GM18873 (cell line): ENCODE measurements at regions not wholly inside any gene's neighbourhood (a gene's known extent, or its start where the extent isn't known, plus 50 kb on each side); places are given as distances from the start of the nearest gene placed in this dataset.
"Not testable (repeated sequence)": the region's sequence is repeated elsewhere in the genome, so short reads cannot be mapped to it uniquely, and the experiment has no call there.

Experiments
- ATAC-seq: cut with Tn5 transposase; IDR thresholded peaks from one replicate; pipeline ENCODE4 v1.9.1; 2021; ENCODE audit warnings: mild to moderate bottlenecking, moderate library complexity, moderate number of reproducible peaks; ENCODE audit not compliant: unreplicated experiment, low FRiP score

- ATAC-seq, result no peak
Measured at GRCh38 chr5:58181578-58182286, 278.2 kb downstream of the PLK2 start.

DNA sequence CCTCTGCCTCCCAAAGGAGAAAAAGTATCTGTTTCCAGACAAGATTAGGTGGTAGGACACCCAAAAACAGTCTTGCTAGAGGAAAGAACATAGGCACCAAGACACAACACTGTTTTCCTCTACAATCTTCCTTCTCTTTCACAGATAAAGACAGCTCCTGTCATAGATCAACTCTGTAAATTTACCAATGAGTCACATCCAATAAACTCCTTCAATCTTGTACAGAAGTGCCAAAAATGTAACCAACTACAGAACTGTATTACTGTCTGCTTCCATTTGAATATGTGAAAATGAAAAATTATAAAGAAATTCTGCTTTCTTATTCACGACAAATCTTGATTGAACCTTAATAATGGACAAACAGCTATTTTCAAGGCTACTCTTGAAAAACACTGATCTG, 286.9 kb downstream of the PLK2 start:
- ATAC-seq, result no peak

DNA sequence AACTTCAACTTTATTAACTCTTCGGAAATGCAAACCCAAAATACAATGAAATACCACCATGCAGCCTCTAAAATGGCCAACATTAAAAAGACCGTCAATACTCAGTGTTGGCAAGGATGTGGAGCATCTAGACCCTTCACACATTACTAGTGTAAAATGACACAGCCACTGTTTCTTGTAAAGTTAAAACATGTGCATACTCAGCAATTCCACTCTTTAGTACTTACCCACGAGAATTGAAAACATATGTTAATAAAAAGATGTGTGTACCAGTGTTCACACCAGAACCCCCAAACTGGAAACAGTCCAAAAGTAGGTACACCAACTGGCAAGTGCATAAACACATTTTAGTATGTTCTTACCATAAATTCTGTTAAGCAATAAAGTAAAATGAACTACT, 294.7 kb downstream of the PLK2 start:
- ATAC-seq, result no peak

- not testable (repeated sequence) for ATAC-seq
Measured at GRCh38 chr5:58161889-58162288, 298.0 kb downstream of the PLK2 start.

DNA sequence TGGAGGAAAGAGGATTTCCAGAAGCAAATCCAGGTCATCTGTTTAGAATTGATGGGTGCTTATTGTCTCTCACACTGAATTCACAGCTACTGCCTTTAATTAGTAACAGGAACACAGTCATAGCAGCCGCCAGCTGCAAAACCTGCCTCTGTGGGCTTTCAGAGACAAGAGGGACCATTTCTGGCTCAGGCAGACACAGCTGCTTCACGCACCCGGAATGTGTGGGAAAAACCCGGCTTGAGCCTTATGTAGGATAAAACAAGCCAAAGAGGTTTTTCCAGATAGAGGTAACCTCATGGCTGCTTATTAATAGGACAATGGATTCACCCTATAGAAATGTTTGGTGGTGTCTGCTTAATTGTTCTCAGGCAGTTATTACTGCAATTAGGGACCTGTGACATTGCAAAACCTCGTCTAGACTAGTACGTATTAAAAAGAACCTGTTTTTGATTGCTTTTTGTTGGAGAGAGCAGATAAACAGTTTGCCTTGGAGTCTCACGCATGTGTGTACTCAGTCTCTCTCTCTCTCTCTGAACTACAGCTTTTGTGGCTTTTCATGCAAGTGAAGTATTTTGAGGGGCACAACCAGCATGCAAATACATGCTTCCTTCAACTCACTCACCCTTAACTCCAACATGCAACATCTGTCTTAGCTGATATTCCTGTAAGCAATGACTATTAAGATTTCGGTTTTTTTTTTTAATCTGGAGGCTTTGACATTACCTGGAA, 302.7 kb downstream of the PLK2 start:
- ATAC-seq, result peak; percentile 95

DNA sequence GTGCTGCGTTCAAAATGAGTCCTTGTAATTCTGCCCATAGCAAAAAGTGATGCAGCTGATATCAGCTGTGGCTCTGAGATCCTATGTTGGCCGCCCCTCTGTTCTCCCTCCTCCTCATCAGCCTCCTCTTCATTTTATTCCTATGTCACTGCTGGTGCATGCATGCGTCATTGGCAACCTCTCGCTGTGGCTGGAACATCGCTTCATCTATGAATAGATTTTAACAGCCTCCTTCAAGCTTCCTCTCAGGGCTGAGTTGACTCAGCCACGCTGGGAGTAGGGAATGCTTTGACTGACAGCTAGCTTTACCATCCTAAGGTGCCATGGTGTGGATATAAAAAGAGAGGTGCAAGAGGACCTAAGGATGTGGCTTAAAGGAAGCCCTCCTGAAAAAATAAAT, 303.5 kb downstream of the PLK2 start:
- ATAC-seq, result peak; percentile 10

- no peak for ATAC-seq
Measured at GRCh38 chr5:58153255-58153654, 306.6 kb downstream of the PLK2 start.

- ATAC-seq, result no peak
Measured at GRCh38 chr5:58151414-58151813, 308.5 kb downstream of the PLK2 start.

GRCh38 chr5:58150926-58151325, 309.0 kb downstream of the PLK2 start:
- ATAC-seq, result no peak

DNA sequence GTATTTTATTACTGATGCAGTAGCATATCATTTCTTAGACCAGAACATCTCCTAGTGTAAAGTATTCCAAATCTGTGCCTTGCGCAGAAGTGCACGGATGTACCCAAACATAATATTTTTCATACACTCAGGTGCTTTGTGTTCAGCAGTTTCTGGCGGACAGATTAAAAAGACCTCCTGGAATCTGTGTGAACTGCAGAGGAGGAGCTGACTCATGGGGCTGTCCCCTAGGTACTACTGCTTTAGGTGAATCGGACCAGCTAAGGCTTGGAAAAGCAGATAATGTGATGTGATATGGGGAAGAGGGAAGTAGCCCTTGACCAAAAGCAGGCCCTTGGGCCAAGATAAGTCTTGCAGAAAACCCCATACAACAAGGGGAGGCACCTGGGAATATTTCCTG, 310.1 kb downstream of the PLK2 start:
- no peak for ATAC-seq

- ATAC-seq, result no peak
Measured at GRCh38 chr5:58149345-58149744, 310.5 kb downstream of the PLK2 start.

DNA sequence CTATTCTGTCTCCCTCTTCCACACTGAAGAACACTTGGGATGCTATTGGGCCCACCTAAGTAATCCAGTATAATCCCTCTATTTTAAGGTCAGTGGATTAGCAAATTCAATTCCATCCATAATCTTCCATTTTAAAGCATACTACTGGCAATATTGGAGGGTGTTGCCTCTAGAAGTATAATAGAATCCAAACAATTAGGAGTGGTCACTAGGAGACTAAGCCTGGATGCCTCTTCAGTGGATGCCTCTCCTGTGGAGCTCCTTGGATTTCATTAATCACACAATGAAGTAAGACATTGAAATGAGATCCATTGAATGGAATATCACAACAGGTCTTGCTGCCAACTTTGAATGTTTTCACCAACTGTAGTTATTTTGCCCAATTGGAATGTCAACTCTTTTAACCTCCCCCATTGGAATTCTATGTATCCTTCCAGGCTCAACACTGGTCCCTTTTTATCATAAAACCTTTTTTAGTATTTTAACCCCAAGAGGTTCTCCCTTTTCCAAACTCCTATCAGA, 311.6 kb downstream of the PLK2 start:
- ATAC-seq, result no peak

DNA sequence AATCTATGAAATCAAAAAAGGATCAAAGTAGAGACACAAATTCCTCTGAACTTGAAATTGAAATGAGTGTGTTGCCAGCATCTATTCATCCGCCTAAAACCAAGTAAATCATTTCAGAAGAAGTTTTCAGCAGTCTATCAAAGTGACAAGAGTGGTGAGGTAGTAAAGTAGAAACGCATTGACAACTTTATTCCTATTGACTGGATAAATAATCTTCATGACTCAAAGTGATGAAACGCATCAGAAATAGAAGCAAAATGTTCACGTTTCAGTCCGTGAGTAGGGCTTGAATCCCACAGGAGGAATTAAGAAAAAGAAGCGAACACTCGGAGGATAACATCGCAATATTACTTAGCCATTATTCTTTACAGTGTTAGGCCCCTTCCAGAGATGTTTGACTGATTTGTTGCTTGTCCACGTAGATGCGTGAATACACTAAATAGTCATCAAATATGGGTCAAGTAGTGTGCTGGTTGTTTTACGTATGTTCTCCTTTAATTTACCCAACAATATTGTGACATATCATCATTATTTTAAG, 314.4 kb downstream of the PLK2 start:
- no peak for ATAC-seq

- no peak for ATAC-seq
Measured at GRCh38 chr5:58143727-58144126, 316.2 kb downstream of the PLK2 start.

GRCh38 chr5:58143181-58143580, 316.7 kb downstream of the PLK2 start:
- no peak for ATAC-seq

- ATAC-seq, result no peak
Measured at GRCh38 chr5:58138791-58139190, 321.1 kb downstream of the PLK2 start.

DNA sequence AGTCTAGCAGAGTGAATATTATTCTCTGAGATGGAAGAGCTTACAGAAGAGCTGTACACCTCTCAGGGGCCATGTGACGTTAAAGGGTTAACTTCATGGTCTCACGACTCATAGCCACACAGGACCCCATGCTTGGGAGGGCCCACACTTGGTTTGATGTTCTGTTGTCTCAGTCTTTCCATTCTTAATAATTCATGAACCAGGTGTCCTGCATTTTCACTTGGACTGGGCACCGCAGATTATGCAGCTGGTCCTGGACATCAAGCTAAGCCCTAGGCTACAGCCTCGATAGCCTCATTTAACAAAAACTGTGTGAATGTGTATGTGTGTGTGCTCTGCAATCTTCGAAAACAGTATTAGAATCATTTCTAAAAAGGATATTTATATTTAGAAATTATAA, 323.5 kb downstream of the PLK2 start:
- no peak for ATAC-seq

DNA sequence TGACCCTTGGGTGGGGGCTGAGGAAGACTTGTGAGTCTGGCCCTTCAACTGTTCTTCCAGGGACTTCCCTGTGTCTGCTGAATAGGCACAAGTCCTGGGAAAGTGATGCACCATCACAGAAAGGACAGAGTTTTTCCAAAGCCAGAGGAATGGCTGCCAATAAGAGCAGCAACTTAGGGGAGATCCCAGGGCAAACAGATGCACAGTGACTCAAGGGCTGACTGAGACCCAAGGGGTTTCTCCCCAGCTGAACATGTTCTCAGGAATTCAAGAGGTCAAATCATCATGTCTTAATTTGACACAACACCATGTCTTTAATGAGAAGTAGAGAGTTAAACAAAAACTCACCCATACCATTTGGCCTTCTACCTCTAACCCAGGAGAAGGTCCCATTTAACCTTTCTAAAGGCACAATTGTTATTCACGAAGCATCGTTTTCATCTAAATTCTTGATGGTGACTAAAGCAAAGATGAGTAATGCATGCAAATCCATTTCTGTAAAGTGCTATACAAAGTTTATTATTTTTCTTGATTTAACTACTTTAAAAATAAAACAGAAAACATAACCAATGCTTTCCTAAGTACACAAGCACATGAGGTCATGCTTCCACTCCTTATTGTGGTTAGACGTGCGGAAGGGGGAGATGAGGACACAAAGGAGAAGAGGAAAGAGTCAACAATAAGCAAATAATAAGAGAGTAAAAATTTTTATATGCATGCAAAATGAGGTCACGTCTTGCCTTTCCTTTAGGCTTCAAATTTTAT, 324.1 kb downstream of the PLK2 start:
- no peak for ATAC-seq

- no peak for ATAC-seq
Measured at GRCh38 chr5:58133631-58134296, 326.1 kb downstream of the PLK2 start.

DNA sequence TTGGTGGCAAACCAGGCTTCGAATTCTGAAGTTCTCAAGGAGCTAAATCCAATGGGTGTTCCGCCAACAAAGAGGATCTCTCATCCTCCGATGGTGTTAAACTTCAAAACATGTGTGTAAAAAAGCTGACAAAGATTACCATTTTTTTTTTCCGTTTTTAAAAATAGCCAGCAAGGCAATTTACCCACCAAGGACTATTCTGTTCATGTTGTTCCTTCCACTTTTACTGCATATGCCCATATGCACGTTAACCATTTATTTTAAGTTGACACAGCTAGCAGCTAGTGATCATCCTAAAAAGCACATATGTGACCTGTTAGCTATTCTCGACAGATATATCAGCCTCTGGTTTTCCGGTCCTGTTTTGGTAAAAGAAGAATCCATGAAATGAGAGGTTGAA, 326.7 kb downstream of the PLK2 start:
- no peak for ATAC-seq
